ENCODE measurements at regions not wholly inside any gene's neighbourhood (a gene's known extent, or its start where the extent isn't known, plus 50 kb on each side); places are given as distances from the start of the nearest gene placed in this dataset.

DNA sequence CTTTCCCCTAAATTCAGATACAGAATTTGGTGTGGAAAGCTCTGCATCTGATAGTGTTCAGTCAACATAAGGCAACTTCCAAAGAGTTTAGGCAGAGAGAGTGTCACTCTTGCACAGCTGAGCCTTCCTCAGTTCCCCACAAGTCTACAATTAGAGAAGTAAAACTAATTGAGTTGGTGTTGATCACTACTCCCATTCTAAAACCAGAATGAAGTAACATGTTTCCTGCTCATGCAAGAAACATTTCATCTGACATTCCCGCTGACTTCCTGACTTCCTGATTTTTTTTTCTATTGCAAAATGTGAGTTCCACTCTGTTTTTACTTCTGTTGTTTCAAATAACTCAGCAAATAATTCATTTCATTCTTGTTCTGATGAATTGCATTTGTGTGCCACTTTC is 271.0 kb downstream of the ALG10B start:
- Histone ChIP-seq H3K79me2 (replicated peaks; ENCODE audit: insufficient read depth) (no peaks in the 10 kb centered on the region), H4K20me1 (replicated peaks; ENCODE audit: insufficient read depth) (no peaks in the 10 kb centered on the region), H3K36me3 (ENCODE audit: insufficient read depth) (no peaks in the 10 kb centered on the region), H3F3A (replicated peaks; ENCODE audit: low read depth) (no peaks in the 10 kb centered on the region), H2AFZ (peak overlapping the region; percentile 34; the same call in 1 of the 2 replicates), H3K27ac (ENCODE audit: low read depth) (no peak overlapping the region), H3K4me1 (ENCODE audit: insufficient read depth) (no peaks in the 10 kb centered on the region), H3K9me2 (ENCODE audit: insufficient read depth) (no peaks in the 10 kb centered on the region), H3K4me3 (no peak overlapping the region), H3K27me3 (ENCODE audit: insufficient read depth) (no peaks in the 10 kb centered on the region), H3K4me2 (no peak overlapping the region)
- no peaks in the 10 kb centered on the region for H3K27me3 Mint-ChIP-seq (ENCODE audit: insufficient read depth, low read depth, poor library complexity)
- ATAC-seq = no peak
- H3K4me3 Mint-ChIP-seq = no peak overlapping the region
- H3K27ac Mint-ChIP-seq = no peak overlapping the region
- no peak for TF ChIP-seq NANOG (IDR thresholded peaks at IDR 0.05; ENCODE audit: borderline replicate concordance)
- TF ChIP-seq EZH2phosphoT487 (IDR thresholded peaks at IDR 0.05; ENCODE audit: unreplicated experiment) = no peak
- TF ChIP-seq STAT1 (IDR thresholded peaks at IDR 0.05; ENCODE audit: unreplicated experiment) = no peak
- TF ChIP-seq, protein P1, sequence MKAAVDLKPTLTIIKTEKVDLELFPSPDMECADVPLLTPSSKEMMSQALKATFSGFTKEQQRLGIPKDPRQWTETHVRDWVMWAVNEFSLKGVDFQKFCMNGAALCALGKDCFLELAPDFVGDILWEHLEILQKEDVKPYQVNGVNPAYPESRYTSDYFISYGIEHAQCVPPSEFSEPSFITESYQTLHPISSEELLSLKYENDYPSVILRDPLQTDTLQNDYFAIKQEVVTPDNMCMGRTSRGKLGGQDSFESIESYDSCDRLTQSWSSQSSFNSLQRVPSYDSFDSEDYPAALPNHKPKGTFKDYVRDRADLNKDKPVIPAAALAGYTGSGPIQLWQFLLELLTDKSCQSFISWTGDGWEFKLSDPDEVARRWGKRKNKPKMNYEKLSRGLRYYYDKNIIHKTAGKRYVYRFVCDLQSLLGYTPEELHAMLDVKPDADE (IDR thresholded peaks at IDR 0.05) = no peak
- TF ChIP-seq CREB1 (CRISPR knock-in tag; IDR thresholded peaks at IDR 0.05; ENCODE audit: low read depth) = no peak
- TF ChIP-seq JUNB (IDR thresholded peaks at IDR 0.05; ENCODE audit: unreplicated experiment) = no peak
- no peaks in the 10 kb centered on the region for H3K36me3 Mint-ChIP-seq (ENCODE audit: low read depth)
- DNase-seq (ENCODE audit: low spot score) = no peak
- no peaks in the 10 kb centered on the region; the same call in 1 of the 3 replicates for H3K9me3 Mint-ChIP-seq
- no peaks in the 10 kb centered on the region for H3K4me1 Mint-ChIP-seq

DNA sequence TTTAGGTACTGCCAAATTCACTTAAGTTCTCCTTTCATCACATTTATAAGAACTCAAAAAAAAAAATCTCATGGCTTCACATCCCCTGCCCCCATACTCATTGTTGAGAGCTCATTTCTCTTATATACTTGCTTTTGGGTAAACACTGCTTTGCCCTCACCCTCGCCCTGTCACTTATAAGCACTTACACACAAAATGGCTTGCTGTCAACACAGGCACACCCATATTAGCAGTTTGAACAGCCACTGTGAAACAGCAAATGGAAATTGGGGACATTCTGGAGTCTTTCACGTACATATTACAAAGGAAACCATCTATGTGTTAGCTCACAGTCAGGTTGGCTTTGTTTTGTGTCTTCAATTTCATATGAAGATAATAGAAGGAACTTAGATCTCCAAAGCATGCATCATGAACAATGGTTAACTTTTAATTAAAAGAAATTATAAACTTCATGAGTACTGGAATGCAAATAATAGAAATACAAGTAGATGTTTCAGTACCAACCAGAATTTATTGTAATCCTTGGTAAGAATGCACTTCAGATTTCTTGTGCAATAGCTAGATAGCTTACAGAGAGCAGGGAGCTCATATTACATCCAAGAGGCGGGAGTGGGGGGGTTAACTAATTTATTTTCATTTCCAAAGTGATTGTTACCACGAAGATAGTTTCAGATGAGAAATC is 272.2 kb downstream of the ALG10B start:
- H3K4me2 ChIP-seq = no peak overlapping the region

More for the DNA sequence above, 272.2 kb downstream of the ALG10B start:
- Mint-ChIP-seq H3K27ac (no peak overlapping the region), H3K36me3 (ENCODE audit: low read depth) (no peaks in the 10 kb centered on the region), H3K4me3 (no peak overlapping the region), H3K27me3 (ENCODE audit: insufficient read depth, low read depth, poor library complexity) (no peaks in the 10 kb centered on the region), H3K4me1 (no peaks in the 10 kb centered on the region), H3K9me3 (no peaks in the 10 kb centered on the region; the same call in 2 of the 3 replicates)
- ATAC-seq (no peak), DNase-seq (ENCODE audit: low spot score) (no peak)
- no peaks in the 10 kb centered on the region for H3K36me3 ChIP-seq (ENCODE audit: insufficient read depth)
- H2AFZ ChIP-seq = peak overlapping the region; percentile 75; the same call in 1 of the 2 replicates
- no peaks in the 10 kb centered on the region for H3K4me1 ChIP-seq (ENCODE audit: insufficient read depth)
- no peak overlapping the region for H3K4me3 ChIP-seq
- H3K9me2 ChIP-seq (ENCODE audit: insufficient read depth) = no peaks in the 10 kb centered on the region
- H4K20me1 ChIP-seq (replicated peaks; ENCODE audit: insufficient read depth) = no peaks in the 10 kb centered on the region
- no peaks in the 10 kb centered on the region for H3K79me2 ChIP-seq (replicated peaks; ENCODE audit: insufficient read depth)
- H3K27ac ChIP-seq (ENCODE audit: low read depth) = no peak overlapping the region
- no peaks in the 10 kb centered on the region for H3F3A ChIP-seq (replicated peaks; ENCODE audit: low read depth)
- TF ChIP-seq NANOG (IDR thresholded peaks at IDR 0.05; ENCODE audit: borderline replicate concordance) (no peak), CTCF (conservative IDR thresholded peaks at IDR 0.05; ENCODE audit: low read depth in 2 of 2) (no peak), CREB1 (CRISPR knock-in tag; IDR thresholded peaks at IDR 0.05; ENCODE audit: low read depth) (no peak), STAT1 (IDR thresholded peaks at IDR 0.05; ENCODE audit: unreplicated experiment) (no peak), JUNB (IDR thresholded peaks at IDR 0.05; ENCODE audit: unreplicated experiment) (no peak), POLR2AphosphoS5 (IDR thresholded peaks at IDR 0.05; ENCODE audit: low read depth) (no peak), EZH2phosphoT487 (IDR thresholded peaks at IDR 0.05; ENCODE audit: unreplicated experiment) (no peak), ZNF331 (CRISPR knock-in tag; IDR thresholded peaks at IDR 0.05; ENCODE audit: low read depth) (no peak), ZNF114 (CRISPR knock-in tag; IDR thresholded peaks at IDR 0.05) (no peak), REST (IDR thresholded peaks at IDR 0.05; ENCODE audit: unreplicated experiment) (no peak)
- TF ChIP-seq, protein P1 (IDR thresholded peaks at IDR 0.05) = no peak
- H3K27me3 ChIP-seq (ENCODE audit: insufficient read depth) = no peaks in the 10 kb centered on the region

Measured in GM23338 (cell line).